ENCODE measurements at regions not wholly inside any gene's neighbourhood (a gene's known extent, or its start where the extent isn't known, plus 50 kb on each side); places are given as distances from the start of the nearest gene placed in this dataset.

DNA sequence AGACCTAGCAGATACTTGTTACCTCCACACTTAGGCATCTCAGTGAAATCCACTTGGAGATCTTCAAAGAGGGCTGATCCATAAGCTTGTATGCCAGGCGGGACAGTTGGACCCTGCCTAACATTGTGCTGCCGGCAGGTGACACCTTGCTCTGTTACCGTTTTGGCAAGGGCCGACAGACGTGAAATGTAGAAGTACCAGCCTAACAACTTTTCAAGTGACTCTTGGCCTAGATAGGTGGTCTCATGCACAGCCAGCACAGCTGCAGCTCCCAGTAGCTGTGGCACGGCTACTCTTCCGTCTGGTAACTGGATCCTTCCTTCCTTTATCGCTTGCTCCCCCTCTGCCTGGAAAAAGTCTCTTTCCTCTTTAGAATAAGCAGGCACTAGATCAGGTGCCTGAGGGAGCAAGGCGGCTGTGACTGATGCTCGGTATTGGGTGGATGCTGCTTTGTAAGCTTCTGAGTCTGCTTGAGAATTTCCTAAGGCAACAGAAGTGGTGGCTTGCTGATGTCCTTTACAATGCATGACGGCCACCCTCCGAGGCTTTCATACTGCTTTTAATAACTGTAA is 713.5 kb downstream of the AMY1C start:
- no peak for DNase-seq
- no peak overlapping the region for H3K27ac Mint-ChIP-seq
- ATAC-seq: no peak
- H3K4me1 Mint-ChIP-seq: no peaks in the 10 kb centered on the region
- H3K9me3 Mint-ChIP-seq: peaks cover 18% of the 10 kb centered on the region
- H3K36me3 Mint-ChIP-seq (ENCODE audit: low read depth): no peaks in the 10 kb centered on the region
- H3K4me3 Mint-ChIP-seq: no peak overlapping the region
- H3K27me3 Mint-ChIP-seq: no peaks in the 10 kb centered on the region

DNA sequence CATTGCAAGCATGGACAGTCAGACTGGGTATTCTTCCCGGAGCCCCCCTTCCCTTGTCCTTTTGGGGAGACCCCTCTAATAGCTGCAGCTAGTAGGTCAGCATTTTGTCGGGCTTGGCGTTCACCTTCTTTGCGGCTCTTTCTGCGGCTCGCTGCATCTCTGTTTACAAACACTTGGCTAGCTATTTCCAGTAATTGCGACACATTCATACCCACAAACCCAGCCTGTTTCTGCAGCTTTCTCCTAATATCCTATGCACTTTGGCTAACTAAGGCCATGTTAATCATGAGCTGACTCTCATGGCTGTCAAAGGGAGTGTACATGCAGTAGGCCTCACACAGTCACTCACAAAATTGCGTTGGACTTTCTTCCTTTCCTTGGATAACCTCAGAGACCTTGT is 716.4 kb downstream of the AMY1C start:
- no peak for ATAC-seq
- Mint-ChIP-seq H3K9me3 (peaks cover 23% of the 10 kb centered on the region), H3K4me1 (no peaks in the 10 kb centered on the region)

DNA sequence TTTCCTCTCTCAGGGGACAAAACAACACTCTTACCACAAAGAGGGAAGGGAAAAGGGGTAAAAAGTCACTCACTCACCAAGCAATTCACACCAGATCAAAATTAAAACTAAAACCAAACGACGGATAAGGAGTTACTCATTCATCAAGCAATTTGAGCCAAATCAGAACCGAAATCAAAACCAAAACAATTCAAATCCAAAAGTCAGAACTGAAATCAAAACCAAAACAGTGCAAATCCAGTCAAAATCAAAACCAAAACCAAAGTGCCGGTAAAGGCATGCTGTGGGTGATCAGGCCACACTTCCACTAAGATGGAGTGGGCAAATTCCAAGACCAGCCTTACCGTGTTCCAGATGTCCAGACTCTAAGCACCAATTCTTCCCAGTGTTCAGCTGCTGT is 717.9 kb downstream of the AMY1C start:
- Mint-ChIP-seq H3K36me3 (ENCODE audit: low read depth) (no peaks in the 10 kb centered on the region), H3K4me3 (no peak overlapping the region), H3K27me3 (no peaks in the 10 kb centered on the region), H3K27ac (no peak overlapping the region), H3K4me1 (no peaks in the 10 kb centered on the region), H3K9me3 (peaks cover 30% of the 10 kb centered on the region)
- DNase-seq (no peak), ATAC-seq (no peak)

More for the DNA sequence above, 716.4 kb downstream of the AMY1C start:
- H3K4me3 Mint-ChIP-seq: no peak overlapping the region
- no peak for DNase-seq
- no peaks in the 10 kb centered on the region for H3K27me3 Mint-ChIP-seq
- H3K27ac Mint-ChIP-seq: no peak overlapping the region
- no peaks in the 10 kb centered on the region for H3K36me3 Mint-ChIP-seq (ENCODE audit: low read depth)

GRCh38 chr1:104468282-104468681 is 718.6 kb downstream of the AMY1C start:
- no peaks in the 10 kb centered on the region for H3K27me3 Mint-ChIP-seq
- no peak for DNase-seq
- no peak for ATAC-seq
- no peak overlapping the region for H3K4me3 Mint-ChIP-seq
- peaks cover 30% of the 10 kb centered on the region for H3K9me3 Mint-ChIP-seq
- H3K36me3 Mint-ChIP-seq (ENCODE audit: low read depth): no peaks in the 10 kb centered on the region
- H3K27ac Mint-ChIP-seq: no peak overlapping the region
- no peaks in the 10 kb centered on the region for H3K4me1 Mint-ChIP-seq

GRCh38 chr1:104476126-104476525 is 726.4 kb downstream of the AMY1C start:
- Mint-ChIP-seq H3K27ac (no peak overlapping the region), H3K4me1 (no peaks in the 10 kb centered on the region), H3K9me3 (peaks cover 11% of the 10 kb centered on the region)

GRCh38 chr1:104488296-104489015 is 738.8 kb downstream of the AMY1C start:
- ATAC-seq (no peak), DNase-seq (no peak)
- Mint-ChIP-seq H3K36me3 (ENCODE audit: low read depth) (no peaks in the 10 kb centered on the region), H3K4me3 (no peak overlapping the region), H3K27me3 (no peaks in the 10 kb centered on the region), H3K9me3 (peaks cover 12% of the 10 kb centered on the region), H3K4me1 (no peaks in the 10 kb centered on the region), H3K27ac (no peak overlapping the region)

More at GRCh38 chr1:104476126-104476525, 726.4 kb downstream of the AMY1C start:
- Mint-ChIP-seq H3K4me3 (no peak overlapping the region), H3K36me3 (ENCODE audit: low read depth) (no peaks in the 10 kb centered on the region), H3K27me3 (no peaks in the 10 kb centered on the region)
- DNase-seq (no peak), ATAC-seq (no peak)

- ATAC-seq: no peak
- H3K9me3 Mint-ChIP-seq: peaks cover 11% of the 10 kb centered on the region
- H3K4me3 Mint-ChIP-seq: no peak overlapping the region
- no peak overlapping the region for H3K27ac Mint-ChIP-seq
- H3K4me1 Mint-ChIP-seq: no peaks in the 10 kb centered on the region
- no peak for DNase-seq
- H3K36me3 Mint-ChIP-seq (ENCODE audit: low read depth): no peaks in the 10 kb centered on the region
- no peaks in the 10 kb centered on the region for H3K27me3 Mint-ChIP-seq
Measured at GRCh38 chr1:104526158-104526795, 776.6 kb downstream of the AMY1C start.

DNA sequence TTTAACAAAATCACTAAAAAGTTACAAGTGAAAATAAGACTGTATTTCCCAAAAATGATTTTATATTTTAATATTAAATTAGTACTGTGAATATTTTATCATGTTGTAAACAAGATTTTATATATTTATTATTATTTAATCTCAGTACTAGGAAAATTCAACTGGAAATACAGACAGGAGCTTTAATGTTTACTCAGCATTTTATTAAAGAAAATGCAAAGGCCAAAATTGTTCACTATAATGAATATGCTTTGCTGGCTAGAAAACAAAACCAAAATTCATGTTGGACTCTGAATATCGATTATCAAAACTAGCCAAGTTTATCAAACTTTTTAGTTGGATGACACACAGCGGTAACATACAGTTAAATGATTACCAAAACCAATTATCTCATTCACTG is 782.3 kb downstream of the AMY1C start:
- Mint-ChIP-seq H3K27me3 (no peaks in the 10 kb centered on the region), H3K4me3 (no peak overlapping the region), H3K27ac (no peak overlapping the region), H3K9me3 (peaks cover 4% of the 10 kb centered on the region), H3K36me3 (ENCODE audit: low read depth) (no peaks in the 10 kb centered on the region), H3K4me1 (no peaks in the 10 kb centered on the region)
- ATAC-seq: no peak
- no peak for DNase-seq

GRCh38 chr1:104574620-104575019 is 824.9 kb downstream of the AMY1C start:
- Mint-ChIP-seq H3K36me3 (ENCODE audit: low read depth) (no peaks in the 10 kb centered on the region), H3K9me3 (peaks cover 9% of the 10 kb centered on the region), H3K4me3 (no peak overlapping the region), H3K4me1 (no peaks in the 10 kb centered on the region), H3K27ac (no peak overlapping the region), H3K27me3 (no peaks in the 10 kb centered on the region)
- DNase-seq (no peak), ATAC-seq (no peak)

GRCh38 chr1:104592926-104593325 is 843.2 kb downstream of the AMY1C start:
- H3K27ac Mint-ChIP-seq: no peak overlapping the region
- no peaks in the 10 kb centered on the region for H3K4me1 Mint-ChIP-seq
- no peak overlapping the region for H3K4me3 Mint-ChIP-seq
- no peaks in the 10 kb centered on the region for H3K27me3 Mint-ChIP-seq
- ATAC-seq (no peak), DNase-seq (no peak)
- peaks cover 12% of the 10 kb centered on the region for H3K9me3 Mint-ChIP-seq
- H3K36me3 Mint-ChIP-seq (ENCODE audit: low read depth): no peaks in the 10 kb centered on the region

DNA sequence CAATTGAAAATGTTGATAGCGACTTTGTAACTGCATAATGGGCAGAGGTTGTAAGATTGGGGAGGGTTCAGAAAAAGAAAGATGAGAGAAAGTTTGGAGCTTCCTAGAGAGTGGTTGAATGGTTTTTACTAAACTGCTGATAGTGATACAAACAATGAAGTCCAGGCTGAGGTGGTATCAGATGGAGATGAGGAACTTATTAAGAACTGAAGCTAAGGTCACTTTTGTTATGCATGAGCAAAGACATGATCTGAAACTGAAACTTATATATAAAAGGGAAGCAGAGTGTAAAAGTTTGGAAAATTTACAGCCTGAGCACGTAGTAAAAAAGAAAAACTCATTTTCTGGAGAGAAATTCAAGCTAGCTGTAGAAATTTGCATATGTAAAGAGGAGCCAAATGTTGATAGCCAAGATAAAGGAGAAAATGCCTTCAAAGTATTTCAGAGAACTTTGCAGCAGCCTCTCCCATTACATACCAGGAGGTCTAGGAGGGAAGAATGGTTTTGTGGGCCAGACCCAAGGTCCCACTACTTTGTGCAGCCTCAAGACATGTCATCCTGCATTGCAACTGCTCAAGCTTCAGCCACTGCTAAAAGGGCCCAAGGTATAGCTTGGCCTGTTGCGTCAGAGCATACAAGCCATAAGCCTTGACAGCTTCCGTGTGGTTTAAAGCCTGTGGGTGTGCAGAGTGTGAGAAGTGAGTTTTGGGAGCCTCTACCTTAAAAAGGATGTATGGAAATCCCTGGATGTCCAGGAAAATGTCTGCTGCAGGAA is 843.9 kb downstream of the AMY1C start:
- Mint-ChIP-seq H3K27me3 (no peaks in the 10 kb centered on the region), H3K4me1 (no peaks in the 10 kb centered on the region), H3K4me3 (no peak overlapping the region), H3K9me3 (peaks cover 11% of the 10 kb centered on the region), H3K36me3 (ENCODE audit: low read depth) (no peaks in the 10 kb centered on the region), H3K27ac (peak overlapping the region; percentile 17)
- no peak for ATAC-seq
- no peak for DNase-seq

GRCh38 chr1:104617474-104617873 is 867.8 kb downstream of the AMY1C start:
- no peaks in the 10 kb centered on the region for H3K36me3 Mint-ChIP-seq (ENCODE audit: low read depth)
- ATAC-seq (no peak), DNase-seq (no peak)
- no peaks in the 10 kb centered on the region for H3K4me1 Mint-ChIP-seq
- no peak overlapping the region for H3K4me3 Mint-ChIP-seq
- peaks cover 26% of the 10 kb centered on the region for H3K9me3 Mint-ChIP-seq
- H3K27me3 Mint-ChIP-seq: no peaks in the 10 kb centered on the region
- H3K27ac Mint-ChIP-seq: no peak overlapping the region

- Mint-ChIP-seq H3K4me1 (no peaks in the 10 kb centered on the region), H3K4me3 (no peak overlapping the region), H3K27ac (no peak overlapping the region), H3K36me3 (ENCODE audit: low read depth) (no peaks in the 10 kb centered on the region), H3K27me3 (no peaks in the 10 kb centered on the region), H3K9me3 (peaks cover 19% of the 10 kb centered on the region)
- ATAC-seq (no peak), DNase-seq (no peak)
Measured at GRCh38 chr1:104621221-104621620, 871.5 kb downstream of the AMY1C start.

DNA sequence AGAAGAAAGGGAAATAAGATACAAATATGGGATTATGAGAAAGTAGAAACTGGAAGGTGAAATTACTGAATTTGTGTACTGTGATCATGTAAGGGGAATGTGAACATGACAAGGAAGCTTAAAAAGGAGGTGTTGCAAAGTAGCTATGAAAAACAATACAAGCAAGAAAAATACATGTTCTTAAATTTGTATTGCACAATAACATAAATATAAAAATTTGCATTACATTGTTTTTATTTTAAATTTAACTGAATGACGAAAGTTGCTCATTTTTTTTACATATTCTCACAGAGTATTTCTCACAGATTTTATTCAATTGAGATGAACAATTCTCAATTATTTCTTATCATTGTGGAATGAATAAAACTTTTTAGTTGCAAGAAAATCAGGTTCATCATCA is 874.8 kb downstream of the AMY1C start:
- H3K4me1 Mint-ChIP-seq: no peaks in the 10 kb centered on the region
- H3K27ac Mint-ChIP-seq: no peak overlapping the region
- DNase-seq (no peak), ATAC-seq (no peak)
- H3K4me3 Mint-ChIP-seq: no peak overlapping the region
- H3K27me3 Mint-ChIP-seq: no peaks in the 10 kb centered on the region
- no peaks in the 10 kb centered on the region for H3K36me3 Mint-ChIP-seq (ENCODE audit: low read depth)
- peaks cover 7% of the 10 kb centered on the region for H3K9me3 Mint-ChIP-seq

- DNase-seq (no peak), ATAC-seq (no peak)
- no peak overlapping the region for H3K4me3 Mint-ChIP-seq
- H3K27me3 Mint-ChIP-seq: no peaks in the 10 kb centered on the region
- peaks cover 3% of the 10 kb centered on the region for H3K9me3 Mint-ChIP-seq
- no peak overlapping the region for H3K27ac Mint-ChIP-seq
- no peaks in the 10 kb centered on the region for H3K4me1 Mint-ChIP-seq
- H3K36me3 Mint-ChIP-seq (ENCODE audit: low read depth): no peaks in the 10 kb centered on the region
Measured at GRCh38 chr1:104629589-104629988, 879.9 kb downstream of the AMY1C start.
